Heart left ventricle (tissue), 16 donors: ENCODE measurements at regions not wholly inside any gene's neighbourhood (a gene's known extent, or its start where the extent isn't known, plus 50 kb on each side); places are given as distances from the start of the nearest gene placed in this dataset.

ENCODE experiments used
- ATAC-seq, 4 donors: fragments of 200-7000 bp; cut with Tn5 transposase; one replicate each; pipeline ENCODE4 v1.9.1; 2020 to 2022; ENCODE audit warnings: moderate library complexity in 4 of 4, mild to moderate bottlenecking in 3 of 4, moderate number of reproducible peaks in 1 of 4
- DNase-seq, 5 donors: peaks; one replicate each; pipeline ENCODE4 v3.0.0-alpha.2; 2020
- H3K27ac ChIP-seq, 12 donors: fragments of 200-600 bp; sonication (generic) in 4 of 12; one replicate each; pipeline versions ENCODE4 v1.5.0 to v1.8.0; 2016 to 2022; ENCODE audit warnings: mild to moderate bottlenecking in 2 of 12
- H3K27me3 ChIP-seq, 9 donors: fragments of 200-600 bp; sonication (generic) in 2 of 9; one replicate each; pipeline versions ENCODE4 v1.5.1 to v1.8.0; 2016 to 2022; ENCODE audit warnings: mild to moderate bottlenecking in 3 of 9
- H3K36me3 ChIP-seq, 9 donors: fragments of 200-600 bp; sonication (generic) in 2 of 9; one replicate each; pipeline versions ENCODE4 v1.5.0 to v1.8.0; 2018 to 2022; ENCODE audit warnings: mild to moderate bottlenecking in 2 of 9
- H3K4me1 ChIP-seq, 12 donors: fragments of 200-600 bp; sonication (generic) in 4 of 12; one replicate each; pipeline versions ENCODE4 v1.5.0 to v1.8.0; 2016 to 2022; ENCODE audit warnings: mild to moderate bottlenecking in 3 of 12
- H3K4me3 ChIP-seq, 12 donors: fragments of 200-600 bp; sonication (generic) in 4 of 12; one replicate each; pipeline versions ENCODE4 v1.5.0 to v1.8.0; 2017 to 2022; ENCODE audit warnings: mild to moderate bottlenecking in 9 of 12, moderate library complexity in 4 of 12
- H3K9me3 ChIP-seq, 12 donors: fragments of 200-600 bp; sonication (generic) in 4 of 12; one replicate each; pipeline versions ENCODE4 v1.5.0 to v1.8.0; 2016 to 2022; ENCODE audit warnings: mild to moderate bottlenecking in 1 of 12
- CTCF ChIP-seq, 12 donors: fragments of 200-600 bp; sonication (generic) in 4 of 12; IDR thresholded peaks; one replicate each; pipeline versions ENCODE4 v1.5.0 to v1.8.0; 2018 to 2022; ENCODE audit warnings: antibody characterized with exemption in 12 of 12, mild to moderate bottlenecking in 5 of 12
- POLR2A ChIP-seq, 2 donors: fragments of 450-650 bp; IDR thresholded peaks; one replicate each; pipeline ENCODE4 v1.6.1; 2017; ENCODE audit warnings: antibody characterized with exemption in 2 of 2, mild to moderate bottlenecking in 2 of 2, moderate library complexity in 2 of 2
- WGBS, 4 donors: extraction: QIAGEN DNeasy Blood & Tissue Kit in 2 of 4; methylation state at CpG; one replicate each; pipeline versions ENCODE4 v1.1.5 to v1.1.7; 2013 to 2018; 5-methylcytosine and 5-hydroxymethylcytosine counted together
- intact Hi-C, 10 donors: fragments of 100-400 bp; cut with DNase I; formaldehyde crosslinking; loops; one replicate each; pipeline versions ENCODE4 v1.11.1 to v1.14.2; 2022
- donor health status: ischemic (EF 13 %, LVEDD 7.1; RV severe dilation, severe dysfunction).
- donor health status: healthy with polysubstance abuse.
- donor health status: DM: no; HTN: yes; CAD: no.
- donor health status: DM: no; HTN: no; CAD: no.
- donor health status: ischemic (EF 25% LVEDD 6.9; RV normal size, moderate dysfunction).
- donor health status: ischemic (EF 25% LVEDD 5.7; RV mildly dilated, moderate dysfunction).
- donor health status: healthy.
- donor health status: DM: yes; HTN: yes; CAD: no.
- donor health status: ischemic (EF 35%, LVEDD 5.7; RV mildly dilated, moderate dysfunction).
- donor health status: nonischemic (EF 11% LVEDD 7.7; RV severe dilation, severe dysfunction).
- donor health status: DM: yes; HTN: yes; CAD: no.
- donor health status: PGD.
- donor health status: ischemic (EF 29% LVEDD 5.4; RV normal size, mild dysfunction).
- donor health status: nonischemic (EF 23%, LVEDD 6.1; RV moderate dilation, normal function).

GRCh38 chr9:13500034-13500433 lies 220.5 kb upstream of the MPDZ start:
- ATAC-seq (peak in 3 of 4 donors; percentile 37 to 67 (median 59)), DNase-seq (peak in 2 of 5 donors; percentile 36)
- no peaks in the 10 kb centered on the region for H3K36me3 ChIP-seq
- H3K27me3 ChIP-seq: no peaks in the 10 kb centered on the region
- H3K4me3 ChIP-seq: no peak overlapping the region
- 55 to 88% (median 83%) methylated on average over 1 of the region's 1 CpG for WGBS, 4 donors
- intact Hi-C loops: no loop called here
- H3K9me3 ChIP-seq: peaks cover 0 to 4% (median 0%) of the 10 kb centered on the region in 12 donors
- no peak for TF ChIP-seq POLR2A (IDR thresholded peaks at IDR 0.05)
- TF ChIP-seq CTCF (IDR thresholded peaks at IDR 0.05): no peak
- no peaks in the 10 kb centered on the region for H3K4me1 ChIP-seq
- H3K27ac ChIP-seq: no peak overlapping the region

- Histone ChIP-seq H3K4me3 (no peak overlapping the region), H3K27me3 (no peaks in the 10 kb centered on the region), H3K27ac (no peak overlapping the region), H3K4me1 (peaks cover 0 to 15% (median 3%) of the 10 kb centered on the region in 12 donors), H3K36me3 (no peaks in the 10 kb centered on the region), H3K9me3 (peaks cover 0 to 4% (median 0%) of the 10 kb centered on the region in 12 donors)
- intact Hi-C loops: no loop called here
- DNase-seq (no peak), ATAC-seq (no peak)
- TF ChIP-seq CTCF (IDR thresholded peaks at IDR 0.05) (no peak), POLR2A (IDR thresholded peaks at IDR 0.05) (no peak)
- WGBS, 4 donors: 91 to 97% (median 95%) methylated on average over 3 of the region's 3 CpGs
Measured at GRCh38 chr9:13493697-13494096, 214.2 kb upstream of the MPDZ start.

- no peak for TF ChIP-seq CTCF (IDR thresholded peaks at IDR 0.05)
- TF ChIP-seq POLR2A (IDR thresholded peaks at IDR 0.05): no peak
- Histone ChIP-seq H3K4me1 (peaks cover 0 to 15% (median 4%) of the 10 kb centered on the region in 12 donors), H3K27me3 (no peaks in the 10 kb centered on the region), H3K27ac (peak overlapping the region in 1 of 12 donors; percentile 12), H3K4me3 (no peak overlapping the region), H3K9me3 (peaks cover 0 to 4% (median 0%) of the 10 kb centered on the region in 12 donors), H3K36me3 (no peaks in the 10 kb centered on the region)
- intact Hi-C loops: no loop called here
- no peak for ATAC-seq
- no peak for DNase-seq
- WGBS, 4 donors: 92 to 93% (median 93%) methylated on average over 11 of the region's 11 CpGs
Measured at GRCh38 chr9:13491493-13492424, 212.3 kb upstream of the MPDZ start.

- Histone ChIP-seq H3K36me3 (no peaks in the 10 kb centered on the region), H3K9me3 (peaks cover 0 to 4% (median 0%) of the 10 kb centered on the region in 12 donors), H3K4me3 (no peak overlapping the region), H3K27me3 (no peaks in the 10 kb centered on the region), H3K27ac (peak overlapping the region in 1 of 12 donors; percentile 12), H3K4me1 (peaks cover 0 to 15% (median 4%) of the 10 kb centered on the region in 12 donors)
- DNase-seq (no peak), ATAC-seq (no peak)
- TF ChIP-seq CTCF (IDR thresholded peaks at IDR 0.05) (no peak), POLR2A (IDR thresholded peaks at IDR 0.05) (no peak)
- intact Hi-C loops: no loop called here
- 50 to 71% (median 60%) methylated on average over 1 of the region's 1 CpG for WGBS, 4 donors
Measured at GRCh38 chr9:13491138-13491492, 211.6 kb upstream of the MPDZ start.
